NCI-H1048 (cell line): ENCODE measurements at regions not wholly inside any gene's neighbourhood (a gene's known extent, or its start where the extent isn't known, plus 50 kb on each side); places are given as distances from the start of the nearest gene placed in this dataset.

Experiments used
- DNase-seq: peaks from one replicate; lab custom pipeline; 2025; lab: John Stamatoyannopoulos, UW

GRCh38 chr1:43065616-43066399, 106.3 kb downstream of the EBNA1BP2 start:
- no peak for DNase-seq

GRCh38 chr1:43065191-43065590, 106.5 kb upstream of the SLC2A1 start:
- DNase-seq = no peak

GRCh38 chr1:43063394-43064219, 104.9 kb upstream of the SLC2A1 start:
- no peak for DNase-seq

GRCh38 chr1:43062527-43063095, 103.9 kb upstream of the SLC2A1 start:
- no peak for DNase-seq

GRCh38 chr1:43061757-43062156, 103.1 kb upstream of the SLC2A1 start:
- no peak for DNase-seq

GRCh38 chr1:43059640-43060574, 101.2 kb upstream of the SLC2A1 start:
- no peak for DNase-seq

- DNase-seq = no peak
Observed at GRCh38 chr1:43058545-43059360, 100.1 kb upstream of the SLC2A1 start.

- no peak for DNase-seq
Observed at GRCh38 chr1:43058056-43058455, 99.4 kb upstream of the SLC2A1 start.

- no peak for DNase-seq
Observed at GRCh38 chr1:43057567-43057966, 98.9 kb upstream of the SLC2A1 start.

- no peak for DNase-seq
Observed at GRCh38 chr1:43056981-43057391, 98.3 kb upstream of the SLC2A1 start.

GRCh38 chr1:43056460-43056859, 97.8 kb upstream of the SLC2A1 start:
- no peak for DNase-seq

GRCh38 chr1:43054961-43055360, 96.3 kb upstream of the SLC2A1 start:
- DNase-seq = no peak

- no peak for DNase-seq
Observed at GRCh38 chr1:43052786-43053439, 94.2 kb upstream of the SLC2A1 start.

GRCh38 chr1:43052322-43052721, 93.7 kb upstream of the SLC2A1 start:
- no peak for DNase-seq

GRCh38 chr1:43049481-43049880, 90.8 kb upstream of the SLC2A1 start:
- DNase-seq = no peak

- DNase-seq = no peak
Observed at GRCh38 chr1:43048601-43049011, 89.9 kb upstream of the SLC2A1 start.

GRCh38 chr1:43047135-43047534, 88.5 kb upstream of the SLC2A1 start:
- DNase-seq = no peak

- no peak for DNase-seq
Observed at GRCh38 chr1:43044572-43045361, 86.1 kb upstream of the SLC2A1 start.

GRCh38 chr1:43043695-43044094, 85.0 kb upstream of the SLC2A1 start:
- no peak for DNase-seq
